Activated CD4-positive, alpha-beta T cell treated with anti-CD3 and anti-CD28 coated beads, Interleukin-2, amount 10 ng/mL, durations not matched to agents 24 days and 14 days (primary cell): ENCODE measurements at regions not wholly inside any gene's neighbourhood (a gene's known extent, or its start where the extent isn't known, plus 50 kb on each side); places are given as distances from the start of the nearest gene placed in this dataset.

ENCODE experiments used
- DNase-seq: peaks from one replicate; pipeline ENCODE4 v3.0.0; 2022
- H3K27ac Mint-ChIP-seq: one replicate; pipeline ENCODE4 v1.8.0; 2022; ENCODE audit warnings: mild to moderate bottlenecking, mixed read lengths
- H3K27me3 Mint-ChIP-seq: one replicate; pipeline ENCODE4 v1.8.0; 2022; ENCODE audit warnings: mixed read lengths
- H3K36me3 Mint-ChIP-seq: one replicate; pipeline ENCODE4 v1.8.0; 2022; ENCODE audit warnings: low read depth, mild to moderate bottlenecking, mixed read lengths
- H3K4me1 Mint-ChIP-seq: one replicate; pipeline ENCODE4 v1.8.0; 2021; ENCODE audit warnings: mixed read lengths
- H3K4me3 Mint-ChIP-seq: one replicate; pipeline ENCODE4 v1.8.0; 2022; ENCODE audit warnings: mild to moderate bottlenecking, moderate library complexity, mixed read lengths
- H3K9me3 Mint-ChIP-seq: one replicate; pipeline ENCODE4 v1.8.0; 2021; ENCODE audit warnings: mixed read lengths
- intact Hi-C: fragments of 100-400 bp; cut with micrococcal nuclease; formaldehyde crosslinking; loops from one replicate; pipeline ENCODE4 v1.15.1; 2023

DNA sequence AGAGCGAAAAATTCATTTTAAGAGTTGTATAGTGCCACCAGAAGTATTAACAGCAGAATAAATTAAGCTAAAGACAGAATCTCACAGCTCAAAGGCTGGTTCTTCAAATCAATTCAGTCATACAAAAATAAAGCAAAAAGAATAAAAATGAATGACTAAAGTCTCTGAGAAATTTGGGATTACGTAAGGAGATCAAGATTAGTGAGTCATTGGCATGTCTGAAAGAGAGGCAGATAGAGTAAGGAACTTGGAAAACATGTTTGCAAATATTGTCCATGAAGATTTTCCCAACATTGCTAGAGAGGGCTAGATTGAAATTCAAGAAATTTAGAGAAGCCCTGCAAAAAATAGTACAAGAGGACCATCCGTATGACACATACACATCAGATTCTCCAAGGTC, 1413.9 kb upstream of the ADGRB3 start:
- DNase-seq = no peak
- H3K36me3 Mint-ChIP-seq = no peaks in the 10 kb centered on the region
- peaks cover 4% of the 10 kb centered on the region for H3K9me3 Mint-ChIP-seq
- no peaks in the 10 kb centered on the region for H3K4me1 Mint-ChIP-seq
- intact Hi-C loops = no loop called here
- no peak overlapping the region for H3K4me3 Mint-ChIP-seq
- H3K27me3 Mint-ChIP-seq = no peaks in the 10 kb centered on the region
- H3K27ac Mint-ChIP-seq = no peak overlapping the region

DNA sequence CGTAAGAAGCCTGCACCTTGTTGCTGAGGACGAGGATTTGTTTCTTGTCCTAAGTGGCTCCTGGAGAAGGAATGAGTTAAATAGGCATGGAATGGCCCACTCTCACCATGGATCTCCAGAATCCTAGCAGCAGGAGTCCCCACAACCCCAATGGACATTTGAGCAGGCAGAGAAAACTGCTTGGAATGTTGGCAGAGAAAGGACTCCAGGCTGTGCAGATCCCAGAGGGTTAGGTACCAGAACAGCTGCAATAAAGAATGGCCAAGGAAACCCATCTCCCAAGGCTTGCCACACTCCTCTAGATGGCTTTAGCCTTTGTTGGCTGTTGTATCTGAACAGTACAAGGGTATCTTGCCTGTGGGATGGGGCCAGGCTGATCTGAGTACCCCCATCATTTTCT, 1415.7 kb upstream of the ADGRB3 start:
- Mint-ChIP-seq H3K9me3 (peaks cover 4% of the 10 kb centered on the region), H3K27ac (no peak overlapping the region), H3K27me3 (no peaks in the 10 kb centered on the region), H3K36me3 (no peaks in the 10 kb centered on the region), H3K4me3 (no peak overlapping the region), H3K4me1 (no peaks in the 10 kb centered on the region)
- DNase-seq = no peak
- intact Hi-C loops = no loop called here

DNA sequence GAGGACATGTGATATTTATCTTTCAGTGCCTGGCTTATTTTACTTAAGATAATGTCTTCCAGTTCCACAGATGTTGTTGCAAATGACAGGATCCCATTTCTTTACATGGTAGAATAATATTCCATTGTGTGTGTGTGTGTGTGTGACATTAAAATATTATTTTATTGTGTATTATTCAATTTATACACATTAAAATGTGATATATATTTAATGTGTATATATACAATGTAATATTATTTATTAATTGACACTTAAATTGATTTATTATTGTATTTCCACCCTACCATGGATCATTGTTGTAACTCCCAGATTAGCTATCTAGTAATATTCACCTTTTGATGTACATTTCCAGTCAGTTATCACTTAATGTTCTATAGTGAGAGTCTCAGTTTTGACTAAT, 1422.5 kb upstream of the ADGRB3 start:
- Mint-ChIP-seq H3K9me3 (no peaks in the 10 kb centered on the region), H3K27me3 (no peaks in the 10 kb centered on the region), H3K4me3 (no peak overlapping the region), H3K36me3 (no peaks in the 10 kb centered on the region), H3K4me1 (no peaks in the 10 kb centered on the region), H3K27ac (no peak overlapping the region)
- no peak for DNase-seq
- intact Hi-C loops = no loop called here

DNA sequence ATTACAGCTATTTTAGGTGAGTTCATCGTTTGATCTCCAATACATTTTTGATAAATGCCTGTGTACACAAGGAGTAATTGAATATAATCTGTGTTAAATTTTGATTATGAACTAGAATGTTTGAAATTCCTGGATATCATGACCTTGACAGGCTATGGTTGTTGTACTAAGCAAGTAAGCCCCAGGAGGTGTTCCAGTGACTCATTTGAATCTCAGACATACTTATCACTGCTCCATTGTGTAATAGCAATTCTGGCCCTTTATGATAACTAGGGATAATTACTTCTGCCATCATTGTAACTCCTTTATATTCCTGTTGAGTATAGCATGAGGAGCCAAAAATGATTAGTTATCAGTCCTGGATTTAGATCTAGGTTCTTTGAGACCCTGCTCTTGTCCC, 1424.6 kb upstream of the ADGRB3 start:
- Mint-ChIP-seq H3K27me3 (no peaks in the 10 kb centered on the region), H3K36me3 (no peaks in the 10 kb centered on the region), H3K9me3 (no peaks in the 10 kb centered on the region), H3K27ac (no peak overlapping the region), H3K4me1 (no peaks in the 10 kb centered on the region), H3K4me3 (no peak overlapping the region)
- intact Hi-C loops = no loop called here
- DNase-seq = no peak

DNA sequence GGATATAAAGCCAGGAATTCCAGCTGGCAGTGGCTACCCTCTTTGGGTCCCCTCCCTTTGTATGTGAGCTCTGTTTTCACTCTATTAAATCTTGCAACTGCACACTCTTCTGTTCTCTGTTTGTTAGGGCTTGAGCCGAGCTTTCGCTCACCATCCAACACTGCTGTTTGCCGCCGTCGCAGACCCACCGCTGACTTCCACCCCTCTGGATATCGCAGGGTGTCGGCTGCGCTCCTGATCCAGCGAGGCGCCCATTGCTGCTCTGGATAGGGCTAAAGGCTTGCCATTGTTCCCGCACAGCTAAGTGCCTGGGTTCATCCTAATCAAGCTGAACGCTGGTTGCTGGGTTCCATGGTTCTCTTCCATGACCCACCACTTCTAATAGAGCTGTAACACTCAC, 1433.5 kb upstream of the ADGRB3 start:
- H3K36me3 Mint-ChIP-seq = no peaks in the 10 kb centered on the region
- no peak overlapping the region for H3K27ac Mint-ChIP-seq
- no peak overlapping the region for H3K4me3 Mint-ChIP-seq
- DNase-seq = no peak
- peaks cover 16% of the 10 kb centered on the region for H3K9me3 Mint-ChIP-seq
- H3K27me3 Mint-ChIP-seq = no peaks in the 10 kb centered on the region
- intact Hi-C loops = no loop called here
- H3K4me1 Mint-ChIP-seq = no peaks in the 10 kb centered on the region

DNA sequence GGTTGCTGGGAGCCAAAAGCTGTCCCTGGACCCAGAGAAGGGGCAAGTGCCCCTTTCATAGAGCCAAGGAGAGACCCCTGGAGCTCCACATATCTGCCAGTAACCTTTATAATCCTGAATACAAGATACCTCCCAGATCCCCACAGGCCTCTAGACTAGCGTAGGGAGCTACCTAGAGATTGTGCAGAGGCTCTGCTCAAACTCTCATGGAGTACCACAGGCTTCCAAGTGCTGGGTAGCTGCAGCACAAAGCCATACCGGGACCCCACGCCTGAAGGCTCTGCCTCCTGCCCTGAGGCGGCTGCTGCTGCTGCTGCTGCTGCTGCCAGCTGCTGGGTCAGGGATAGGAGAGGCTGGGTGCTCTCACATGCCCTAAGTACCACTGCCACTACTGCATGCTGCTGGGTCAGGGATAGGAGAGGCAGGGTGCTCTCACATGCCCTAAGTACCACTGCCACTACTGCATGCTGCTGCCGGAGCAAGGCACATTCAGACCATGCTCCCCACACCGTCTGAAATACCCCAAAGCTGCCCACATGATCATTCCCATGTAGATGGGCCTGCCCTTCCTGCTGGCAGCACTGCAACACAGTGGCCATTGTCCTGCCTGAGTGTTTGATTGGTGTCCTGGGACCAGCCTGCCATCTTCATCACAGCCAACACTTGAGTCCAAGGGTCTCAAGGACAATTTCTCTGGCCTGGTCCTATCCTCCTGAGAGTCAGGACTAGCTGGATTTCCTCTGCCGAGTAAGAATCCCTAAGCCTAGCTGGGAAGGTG, 1434.3 kb upstream of the ADGRB3 start:
- Mint-ChIP-seq H3K36me3 (no peaks in the 10 kb centered on the region), H3K27me3 (no peaks in the 10 kb centered on the region), H3K4me1 (no peaks in the 10 kb centered on the region)

DNA sequence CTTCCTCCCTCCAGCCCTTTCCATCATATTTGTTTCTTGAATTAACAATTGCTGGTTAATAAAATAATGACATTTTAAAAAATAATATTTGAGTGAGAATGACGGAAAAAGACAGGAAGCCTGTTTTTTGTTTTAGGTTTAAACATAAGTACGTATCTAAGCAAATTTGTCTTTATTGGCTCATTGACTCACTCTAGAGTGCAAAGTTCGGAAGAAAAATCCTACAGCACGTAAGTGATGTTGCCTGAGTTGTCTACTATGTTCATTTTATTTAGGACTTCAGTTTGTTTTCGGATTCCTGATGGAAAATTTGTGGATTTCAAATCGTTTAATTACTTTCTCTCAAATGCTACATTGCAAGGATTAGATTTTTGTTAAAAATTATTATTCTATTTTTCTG, 1435.7 kb upstream of the ADGRB3 start:
- Mint-ChIP-seq H3K27ac (no peak overlapping the region), H3K36me3 (no peaks in the 10 kb centered on the region), H3K27me3 (no peaks in the 10 kb centered on the region), H3K9me3 (peaks cover 19% of the 10 kb centered on the region), H3K4me3 (no peak overlapping the region), H3K4me1 (no peaks in the 10 kb centered on the region)
- intact Hi-C loops = no loop called here
- DNase-seq = no peak

More for the DNA sequence above, 1434.3 kb upstream of the ADGRB3 start:
- H3K4me3 Mint-ChIP-seq = no peak overlapping the region
- H3K9me3 Mint-ChIP-seq = peaks cover 17% of the 10 kb centered on the region
- H3K27ac Mint-ChIP-seq = no peak overlapping the region
- intact Hi-C loops = no loop called here
- no peak for DNase-seq

DNA sequence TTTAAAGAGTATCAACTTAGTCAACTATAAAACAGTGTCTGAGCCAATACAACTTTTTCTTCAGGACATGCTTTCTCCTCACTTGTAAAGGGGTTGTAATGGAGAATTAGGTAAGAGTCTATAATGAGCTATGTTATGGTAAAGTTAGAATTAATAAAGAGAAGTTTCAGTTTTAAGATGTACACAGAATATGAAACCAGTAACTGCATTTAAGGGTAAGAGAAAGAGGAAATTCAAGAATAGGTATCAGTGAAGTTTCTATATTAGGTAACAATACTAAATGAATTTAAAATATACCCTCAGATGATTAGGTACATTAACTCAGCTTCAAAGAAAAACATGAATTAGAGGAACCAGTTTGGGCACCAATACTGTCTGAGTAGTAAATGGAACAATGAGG, 1444.3 kb upstream of the ADGRB3 start:
- Mint-ChIP-seq H3K27ac (no peak overlapping the region), H3K9me3 (peaks cover 6% of the 10 kb centered on the region), H3K4me1 (no peaks in the 10 kb centered on the region), H3K4me3 (no peak overlapping the region), H3K27me3 (no peaks in the 10 kb centered on the region), H3K36me3 (no peaks in the 10 kb centered on the region)
- DNase-seq = no peak
- intact Hi-C loops = no loop called here

DNA sequence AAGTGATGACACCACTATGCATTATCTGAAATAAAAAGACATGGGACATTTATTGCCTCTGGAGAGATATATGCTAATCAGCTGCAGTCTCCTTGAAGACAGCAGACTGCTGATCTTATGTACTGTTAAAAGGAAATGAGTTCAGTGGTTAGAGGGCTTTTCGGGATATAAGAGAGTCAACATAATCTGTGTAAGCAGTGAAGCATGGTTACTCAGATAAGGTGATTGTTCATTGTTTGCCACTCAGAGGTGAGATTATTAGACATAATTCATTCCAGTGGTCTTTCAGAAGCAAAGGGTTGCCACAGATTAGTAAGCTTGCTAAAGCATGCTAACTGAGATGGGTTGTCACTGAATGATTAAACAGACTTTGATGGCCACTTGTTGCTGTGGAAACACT, 1450.7 kb upstream of the ADGRB3 start:
- Mint-ChIP-seq H3K27ac (no peak overlapping the region), H3K4me3 (no peak overlapping the region), H3K9me3 (no peaks in the 10 kb centered on the region), H3K36me3 (no peaks in the 10 kb centered on the region), H3K4me1 (no peaks in the 10 kb centered on the region), H3K27me3 (no peaks in the 10 kb centered on the region)
- intact Hi-C loops = no loop called here
- DNase-seq = no peak

DNA sequence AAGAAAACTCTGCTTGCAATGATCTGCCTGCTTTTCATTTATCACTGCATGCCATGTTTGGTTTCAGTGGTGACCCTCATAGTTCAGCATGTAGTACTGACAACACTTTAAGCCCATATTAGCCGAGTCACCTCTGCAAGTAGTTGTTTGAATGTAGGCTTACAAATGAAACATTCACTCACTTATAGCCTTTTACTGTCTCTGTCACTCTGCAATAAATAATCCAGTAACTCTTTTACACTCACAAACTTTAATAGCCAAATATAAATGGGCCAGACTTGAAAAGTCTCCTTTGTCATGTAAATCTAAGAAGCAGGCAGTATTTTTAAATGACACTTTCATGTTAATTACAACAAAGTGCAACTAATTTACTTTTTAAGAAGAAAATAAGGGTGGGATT, 1460.0 kb upstream of the ADGRB3 start:
- no peaks in the 10 kb centered on the region for H3K27me3 Mint-ChIP-seq
- intact Hi-C loops = no loop called here
- no peaks in the 10 kb centered on the region for H3K36me3 Mint-ChIP-seq
- no peak overlapping the region for H3K27ac Mint-ChIP-seq
- no peaks in the 10 kb centered on the region for H3K4me1 Mint-ChIP-seq
- H3K9me3 Mint-ChIP-seq = no peaks in the 10 kb centered on the region
- no peak overlapping the region for H3K4me3 Mint-ChIP-seq
- no peak for DNase-seq

DNA sequence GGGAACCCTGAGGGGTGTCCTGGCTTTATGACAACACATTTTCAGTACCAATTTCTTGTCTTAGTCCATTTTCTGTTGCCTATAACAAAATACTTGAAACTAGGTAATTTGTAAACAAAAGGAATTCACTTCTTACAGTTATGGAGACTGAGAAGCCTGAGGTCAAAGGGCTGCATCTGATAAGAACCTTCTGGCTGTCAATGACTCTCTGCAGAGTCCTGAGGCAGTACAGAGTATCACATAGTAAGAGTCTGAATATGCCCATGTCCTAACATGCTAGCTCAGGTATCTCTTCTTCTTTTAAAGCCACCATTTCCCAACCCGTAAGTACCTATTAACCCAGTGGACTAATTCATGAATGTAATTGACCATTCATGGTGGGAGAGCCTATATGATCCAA, 1458.6 kb upstream of the EYS start:
- H3K4me1 Mint-ChIP-seq = no peaks in the 10 kb centered on the region
- no peaks in the 10 kb centered on the region for H3K36me3 Mint-ChIP-seq
- intact Hi-C loops = no loop called here
- no peaks in the 10 kb centered on the region for H3K27me3 Mint-ChIP-seq
- peaks cover 12% of the 10 kb centered on the region for H3K9me3 Mint-ChIP-seq
- H3K27ac Mint-ChIP-seq = no peak overlapping the region
- no peak for DNase-seq
- no peak overlapping the region for H3K4me3 Mint-ChIP-seq

DNA sequence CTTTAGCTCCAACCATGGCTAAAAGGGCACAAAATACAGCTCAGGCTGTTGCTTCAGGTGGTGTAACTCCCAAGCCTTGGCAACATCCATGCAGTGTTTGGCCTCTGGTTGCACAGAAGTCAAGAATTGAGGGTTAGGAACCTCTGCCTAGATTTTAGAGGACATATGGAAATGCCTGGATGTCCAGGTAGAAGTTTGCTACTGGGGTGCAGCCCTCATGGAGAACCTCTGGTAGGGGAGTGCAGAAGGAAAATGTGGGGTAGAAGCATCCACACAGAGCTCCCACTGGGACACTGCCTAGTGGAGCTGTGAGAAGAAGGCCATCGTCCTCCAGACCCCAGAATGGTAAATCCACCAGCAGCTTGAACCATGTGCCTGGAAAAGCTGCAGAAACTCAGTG, 1453.8 kb upstream of the EYS start:
- intact Hi-C loops = no loop called here
- no peaks in the 10 kb centered on the region for H3K36me3 Mint-ChIP-seq
- H3K27ac Mint-ChIP-seq = no peak overlapping the region
- H3K9me3 Mint-ChIP-seq = peaks cover 11% of the 10 kb centered on the region
- no peak for DNase-seq
- no peaks in the 10 kb centered on the region for H3K4me1 Mint-ChIP-seq
- no peak overlapping the region for H3K4me3 Mint-ChIP-seq
- H3K27me3 Mint-ChIP-seq = no peaks in the 10 kb centered on the region

DNA sequence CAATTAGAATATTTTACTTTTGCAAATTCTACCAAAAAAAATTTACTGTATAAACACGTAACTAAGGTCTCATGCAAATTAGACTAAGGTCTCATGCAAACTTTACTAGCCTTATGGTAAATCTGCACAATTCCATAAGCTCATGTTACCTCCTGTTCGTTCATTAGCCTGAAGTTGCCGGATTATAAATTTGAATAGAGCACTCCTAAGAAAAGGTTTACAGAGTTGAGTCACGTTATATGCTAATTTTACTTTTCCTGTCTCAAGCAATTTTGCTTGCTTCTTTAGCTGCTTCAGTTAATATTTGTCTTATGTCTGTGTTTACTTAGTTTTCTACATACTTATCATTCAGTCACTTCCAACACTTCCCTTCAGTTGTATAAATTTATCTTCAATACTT, 1434.0 kb upstream of the EYS start:
- no peaks in the 10 kb centered on the region for H3K9me3 Mint-ChIP-seq
- intact Hi-C loops = no loop called here
- no peaks in the 10 kb centered on the region for H3K4me1 Mint-ChIP-seq
- H3K27me3 Mint-ChIP-seq = no peaks in the 10 kb centered on the region
- H3K36me3 Mint-ChIP-seq = no peaks in the 10 kb centered on the region
- no peak for DNase-seq
- H3K27ac Mint-ChIP-seq = no peak overlapping the region
- H3K4me3 Mint-ChIP-seq = no peak overlapping the region

DNA sequence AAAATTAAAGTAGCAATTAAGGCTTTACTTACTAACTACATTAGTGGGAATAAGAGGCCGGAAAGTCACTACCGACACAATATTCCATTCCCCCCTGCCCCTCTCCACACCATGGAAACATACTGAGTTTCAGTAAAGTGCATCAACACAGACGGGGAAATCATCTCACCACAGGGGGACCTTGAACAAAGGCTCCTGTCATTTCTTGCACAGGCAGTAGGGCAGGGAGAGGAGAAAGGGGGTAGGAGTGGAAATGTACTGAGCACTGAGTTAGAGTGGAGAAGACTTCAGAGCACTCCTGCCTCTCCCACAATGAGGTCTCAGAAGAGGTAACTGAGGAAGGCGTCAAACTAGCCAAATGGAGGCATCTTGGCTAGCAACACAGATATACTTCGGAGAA, 1426.9 kb upstream of the EYS start:
- Mint-ChIP-seq H3K36me3 (no peaks in the 10 kb centered on the region), H3K4me3 (no peak overlapping the region), H3K9me3 (no peaks in the 10 kb centered on the region), H3K27me3 (no peaks in the 10 kb centered on the region), H3K4me1 (no peaks in the 10 kb centered on the region), H3K27ac (no peak overlapping the region)
- no peak for DNase-seq
- intact Hi-C loops = no loop called here

DNA sequence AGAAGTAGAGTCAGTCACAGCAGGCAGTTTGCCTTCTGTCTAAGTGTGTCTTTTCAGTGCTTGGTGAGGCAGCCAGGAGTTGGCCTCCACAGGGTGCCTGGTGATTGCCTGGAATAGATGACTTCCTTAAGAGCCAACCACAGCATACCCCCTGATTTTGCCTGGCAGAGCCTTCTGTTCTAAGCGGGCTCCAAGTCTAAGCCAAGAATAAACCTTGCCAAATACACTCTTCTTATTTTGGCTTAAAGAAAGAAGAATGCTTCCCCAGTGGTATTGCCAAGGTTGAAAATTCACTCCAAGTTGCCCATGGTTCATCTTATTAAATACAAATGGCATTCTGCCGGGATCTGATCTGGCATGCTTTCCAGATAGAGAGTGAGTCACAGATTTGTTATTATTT, 1424.8 kb upstream of the EYS start:
- Mint-ChIP-seq H3K27ac (no peak overlapping the region), H3K9me3 (no peaks in the 10 kb centered on the region), H3K4me3 (no peak overlapping the region), H3K36me3 (no peaks in the 10 kb centered on the region), H3K4me1 (no peaks in the 10 kb centered on the region), H3K27me3 (no peaks in the 10 kb centered on the region)
- DNase-seq = no peak
- intact Hi-C loops = no loop called here
